Mammary epithelial cell (primary cell): ENCODE measurements at regions not wholly inside any gene's neighbourhood (a gene's known extent, or its start where the extent isn't known, plus 50 kb on each side); places are given as distances from the start of the nearest gene placed in this dataset.

ENCODE experiments used
- CTCF ChIP-seq, 2 donors: IDR thresholded peaks in 1 of 2; conservative IDR thresholded peaks in 1 of 2; 2 replicates each; pipeline ENCODE4 v1.5.1; 2011 to 2012; ENCODE audit warnings: inconsistent platforms in 2 of 2, low read length in 2 of 2, mild to moderate bottlenecking in 2 of 2, control low read depth in 1 of 2, low read depth in 1 of 2; ENCODE audit not compliant: insufficient read depth in 1 of 2; ENCODE audit errors: extremely low read depth in 1 of 2
- EZH2 ChIP-seq: IDR thresholded peaks from 2 replicates; pipeline ENCODE4 v1.6.1; 2012; ENCODE audit warnings: low read length, inconsistent platforms, borderline replicate concordance

DNA sequence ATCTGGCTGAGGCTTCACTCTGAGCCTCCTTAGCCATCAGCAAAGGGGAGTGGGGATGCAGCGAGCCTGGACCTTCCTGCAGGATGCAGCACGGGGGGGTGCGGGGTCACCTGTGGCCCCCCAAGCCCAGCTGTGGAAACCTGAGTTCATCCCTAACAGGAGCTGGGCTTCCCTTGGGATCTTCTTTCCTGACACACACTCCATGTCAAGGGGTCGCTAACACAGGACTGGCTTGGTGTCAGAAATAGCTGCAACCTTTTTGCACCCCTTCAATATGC, 174.7 kb downstream of the RTP5 start:
- no peak for TF ChIP-seq CTCF (conservative IDR thresholded peaks at IDR 0.05 in 1 of 2, IDR thresholded peaks at IDR 0.05 in 1 of 2; ENCODE audit: extremely low read depth in 1 of 2, insufficient read depth in 1 of 2, low read depth in 1 of 2, low read length in 2 of 2)
- TF ChIP-seq EZH2, result no peak
